ENCODE measurements at regions not wholly inside any gene's neighbourhood (a gene's known extent, or its start where the extent isn't known, plus 50 kb on each side); places are given as distances from the start of the nearest gene placed in this dataset.

DNA sequence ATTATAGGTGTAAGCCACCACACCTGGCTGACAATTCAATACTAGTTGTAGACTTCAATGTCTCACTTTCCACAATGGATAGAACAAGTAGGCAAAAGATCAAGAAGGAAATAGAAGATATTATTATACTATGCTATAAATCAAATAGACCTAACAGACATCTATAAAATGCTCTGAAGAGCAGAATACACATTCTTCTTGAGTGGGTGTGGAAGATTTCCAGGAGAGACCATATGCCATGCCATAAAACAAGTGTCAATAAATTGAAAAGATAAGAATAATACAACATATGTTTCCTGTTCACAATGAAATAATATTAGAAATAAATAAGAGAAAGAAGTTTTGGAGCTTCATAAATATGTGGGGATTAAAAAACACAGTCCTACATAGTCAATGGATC is 179.3 kb upstream of the AMOT start:
- TF ChIP-seq, protein P1, sequence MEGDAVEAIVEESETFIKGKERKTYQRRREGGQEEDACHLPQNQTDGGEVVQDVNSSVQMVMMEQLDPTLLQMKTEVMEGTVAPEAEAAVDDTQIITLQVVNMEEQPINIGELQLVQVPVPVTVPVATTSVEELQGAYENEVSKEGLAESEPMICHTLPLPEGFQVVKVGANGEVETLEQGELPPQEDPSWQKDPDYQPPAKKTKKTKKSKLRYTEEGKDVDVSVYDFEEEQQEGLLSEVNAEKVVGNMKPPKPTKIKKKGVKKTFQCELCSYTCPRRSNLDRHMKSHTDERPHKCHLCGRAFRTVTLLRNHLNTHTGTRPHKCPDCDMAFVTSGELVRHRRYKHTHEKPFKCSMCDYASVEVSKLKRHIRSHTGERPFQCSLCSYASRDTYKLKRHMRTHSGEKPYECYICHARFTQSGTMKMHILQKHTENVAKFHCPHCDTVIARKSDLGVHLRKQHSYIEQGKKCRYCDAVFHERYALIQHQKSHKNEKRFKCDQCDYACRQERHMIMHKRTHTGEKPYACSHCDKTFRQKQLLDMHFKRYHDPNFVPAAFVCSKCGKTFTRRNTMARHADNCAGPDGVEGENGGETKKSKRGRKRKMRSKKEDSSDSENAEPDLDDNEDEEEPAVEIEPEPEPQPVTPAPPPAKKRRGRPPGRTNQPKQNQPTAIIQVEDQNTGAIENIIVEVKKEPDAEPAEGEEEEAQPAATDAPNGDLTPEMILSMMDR (IDR thresholded peaks at IDR 0.05): no peak
- no peak for TF ChIP-seq POLR2A (IDR thresholded peaks at IDR 0.05)

Measured in right lobe of liver (tissue), 4 donors.